Glomerular visceral epithelial cell (primary cell): ENCODE measurements at regions not wholly inside any gene's neighbourhood (a gene's known extent, or its start where the extent isn't known, plus 50 kb on each side); places are given as distances from the start of the nearest gene placed in this dataset.
A peak's percentile ranks its signal among the peaks of the same experiment; 100 is the strongest.

Experiments
- DNase-seq: peaks from one replicate; pipeline ENCODE4 v3.0.0-alpha.2; 2016; ENCODE audit errors: extremely low spot score

GRCh38 chr16:51326131-51326856, 175.2 kb upstream of the SALL1 start:
- DNase-seq: peak; percentile 30

DNA sequence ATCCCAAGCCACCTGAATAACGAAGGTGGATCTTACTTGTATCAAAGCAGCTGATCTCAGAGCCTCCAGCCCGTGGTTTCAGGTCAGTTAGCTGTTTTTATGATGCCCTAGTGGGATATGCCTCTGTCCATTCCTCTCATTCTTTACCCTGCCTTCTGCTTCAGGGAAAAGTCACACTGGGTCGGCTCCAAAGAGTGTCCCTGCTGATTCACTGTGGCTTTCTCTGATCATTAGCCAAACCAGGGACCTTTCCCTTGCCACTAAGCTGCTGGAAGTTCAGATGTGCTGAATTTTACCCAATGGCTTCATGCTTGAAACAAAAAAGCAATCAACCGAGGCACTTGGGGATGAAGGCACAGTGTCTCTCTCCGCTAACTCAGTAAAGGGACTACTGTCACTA, 170.2 kb upstream of the SALL1 start:
- peak; percentile 17 for DNase-seq

- DNase-seq: no peak
These were observed 166.5 kb upstream of the SALL1 start for GRCh38 chr16:51317575-51317974.

- DNase-seq: no peak
These were observed 162.1 kb upstream of the SALL1 start for GRCh38 chr16:51313198-51313597.

GRCh38 chr16:51312363-51313150, 161.5 kb upstream of the SALL1 start:
- no peak for DNase-seq

DNA sequence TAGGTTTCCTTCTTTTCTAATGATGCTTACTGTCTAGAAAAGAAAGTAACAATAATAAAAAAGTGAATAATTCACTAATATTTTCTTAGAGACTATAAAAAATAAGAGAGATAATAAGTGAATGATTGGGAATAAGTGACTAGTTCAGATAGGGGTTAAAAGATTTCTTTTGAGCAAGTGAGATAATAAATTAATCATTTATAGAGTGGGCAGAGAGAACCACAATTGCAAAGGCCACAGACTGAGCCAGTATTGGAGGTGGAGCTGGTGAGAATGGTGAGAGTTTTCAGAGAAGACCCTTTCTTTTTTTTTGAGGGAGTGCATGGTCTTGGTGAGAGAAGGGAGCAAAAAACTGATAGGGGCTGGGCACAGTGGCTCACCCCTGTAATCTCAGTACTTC, 159.1 kb upstream of the SALL1 start:
- peak; percentile 6 for DNase-seq

DNA sequence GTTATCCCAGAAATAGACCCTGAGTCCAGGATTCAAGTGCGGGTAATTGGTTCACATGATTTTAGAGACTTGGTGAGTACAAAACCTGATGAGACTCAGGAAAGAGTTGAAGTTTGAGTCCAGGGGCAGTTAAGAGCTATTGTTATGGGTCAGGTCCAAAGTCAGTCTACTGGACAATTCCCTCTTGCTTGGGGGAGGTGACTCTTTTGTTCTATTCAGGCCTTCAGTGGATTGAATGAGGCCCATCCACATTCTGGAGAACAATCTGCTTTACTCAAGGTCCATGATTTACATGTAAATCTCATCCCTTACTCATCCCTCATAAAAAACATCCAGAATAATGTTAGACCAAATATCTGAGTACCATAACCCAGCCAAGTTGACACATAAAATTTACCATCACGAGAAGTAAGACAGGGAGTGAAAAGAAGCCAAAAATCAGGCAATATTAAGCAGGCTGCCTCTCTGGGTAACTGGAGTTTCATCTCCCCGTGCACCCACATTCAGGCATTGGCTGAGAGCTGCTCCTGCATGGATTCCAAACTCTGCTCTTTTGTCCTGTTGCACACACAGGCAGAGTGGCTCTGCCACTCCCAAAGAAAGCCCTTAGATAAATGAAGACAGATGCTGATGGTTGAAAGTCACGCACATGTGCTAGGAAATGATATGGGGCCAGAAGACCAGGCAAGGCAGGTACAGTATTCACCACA, 156.0 kb upstream of the SALL1 start:
- DNase-seq: no peak

DNA sequence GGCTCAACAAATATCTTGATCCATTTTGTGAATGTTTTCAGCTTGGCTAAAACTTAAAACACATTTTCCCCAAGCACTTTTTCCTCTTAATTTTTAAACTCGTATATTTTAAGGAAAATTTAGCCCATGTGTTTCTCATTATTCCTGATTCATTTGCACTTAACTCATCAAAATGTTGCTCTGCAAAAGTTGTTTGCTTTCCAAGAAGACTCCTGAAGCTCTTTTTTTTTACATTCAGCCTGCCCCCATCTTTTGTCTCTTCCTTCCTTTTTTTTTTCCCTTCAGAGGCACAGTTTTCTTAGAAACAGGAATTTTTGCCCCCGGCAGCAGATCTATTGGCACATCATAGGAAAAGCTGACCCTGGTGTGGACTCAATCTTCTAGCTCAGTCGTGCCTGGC, 155.0 kb upstream of the SALL1 start:
- DNase-seq: no peak

GRCh38 chr16:51305337-51305736, 154.3 kb upstream of the SALL1 start:
- no peak for DNase-seq

DNA sequence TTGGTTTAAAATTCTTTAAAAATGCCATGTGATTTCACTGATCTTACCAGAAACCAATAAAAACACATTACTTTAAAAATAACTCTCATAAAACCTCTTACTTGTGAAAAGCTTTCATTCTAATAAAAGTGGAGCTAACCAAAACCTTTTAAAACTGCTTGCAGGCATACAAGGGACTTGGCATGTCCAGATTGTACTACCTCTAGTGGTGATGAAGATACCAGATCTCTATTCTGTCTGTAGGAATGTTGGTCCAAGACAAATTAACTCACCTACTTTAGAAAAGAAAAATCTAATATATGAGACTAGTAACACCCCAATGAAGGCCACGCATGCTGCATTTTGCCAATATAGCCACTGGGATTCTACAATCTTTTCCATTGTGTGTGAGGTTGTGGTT, 151.0 kb upstream of the SALL1 start:
- no peak for DNase-seq

DNA sequence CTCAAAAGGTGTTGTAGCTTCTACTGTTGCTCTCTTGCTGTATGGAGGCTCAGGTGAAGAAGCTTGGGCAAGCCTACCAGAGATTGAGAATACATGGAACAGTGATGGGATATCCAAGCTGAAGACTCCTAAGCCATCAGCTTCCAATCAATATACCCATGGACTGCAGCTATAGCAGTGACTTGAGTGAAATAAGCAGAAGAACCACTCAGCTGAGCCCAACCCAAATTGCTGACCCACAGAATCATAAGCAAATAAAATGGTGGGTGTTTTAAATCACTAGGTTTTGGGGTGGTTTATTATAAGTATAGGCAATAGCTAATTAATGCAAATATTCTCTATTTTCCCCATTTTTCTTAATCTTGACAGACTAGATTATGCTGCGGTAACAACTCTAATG, 147.7 kb upstream of the SALL1 start:
- DNase-seq: no peak

DNA sequence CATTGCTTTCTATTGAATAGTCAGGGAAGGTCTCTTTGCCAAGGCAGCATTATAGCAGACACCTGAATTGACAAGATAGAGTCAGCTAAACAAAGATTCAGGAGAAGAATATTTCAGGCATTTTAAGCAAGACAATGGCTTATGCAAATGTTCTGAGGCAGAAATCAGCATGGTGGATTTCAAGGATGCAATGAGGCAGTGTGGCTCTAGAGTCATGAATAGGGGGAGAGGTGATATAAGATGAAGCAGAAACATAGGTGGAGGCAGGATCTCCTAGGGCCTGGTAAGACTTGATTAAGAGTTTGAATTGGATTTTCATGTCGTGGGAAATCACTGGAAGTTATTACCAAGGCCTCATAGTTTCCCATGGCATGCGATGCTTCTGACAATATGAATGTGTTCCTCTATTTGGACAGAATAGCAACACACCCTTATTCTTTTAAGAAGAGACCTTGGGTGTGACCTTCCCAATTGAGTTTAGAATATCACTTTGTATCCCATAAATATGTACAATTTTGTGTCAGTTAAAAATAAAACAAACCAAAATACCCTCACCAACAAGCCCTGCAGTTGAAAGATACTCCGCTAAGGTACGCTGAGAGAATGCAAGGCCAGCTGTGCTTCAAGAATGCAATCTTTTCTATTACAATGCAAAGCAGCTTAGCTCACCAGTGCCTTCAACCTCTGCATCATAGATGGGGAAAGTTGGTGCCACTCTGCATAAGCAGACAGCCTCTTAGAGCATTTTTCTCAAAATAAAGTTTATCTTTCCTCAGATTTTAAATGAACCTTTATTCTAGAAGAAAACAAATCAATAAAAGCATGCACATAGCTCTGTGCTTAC, 139.6 kb upstream of the SALL1 start:
- DNase-seq: no peak

GRCh38 chr16:51289336-51289735, 138.3 kb upstream of the SALL1 start:
- DNase-seq: no peak

- no peak for DNase-seq
These were observed 136.2 kb upstream of the SALL1 start for GRCh38 chr16:51287121-51287755.

DNA sequence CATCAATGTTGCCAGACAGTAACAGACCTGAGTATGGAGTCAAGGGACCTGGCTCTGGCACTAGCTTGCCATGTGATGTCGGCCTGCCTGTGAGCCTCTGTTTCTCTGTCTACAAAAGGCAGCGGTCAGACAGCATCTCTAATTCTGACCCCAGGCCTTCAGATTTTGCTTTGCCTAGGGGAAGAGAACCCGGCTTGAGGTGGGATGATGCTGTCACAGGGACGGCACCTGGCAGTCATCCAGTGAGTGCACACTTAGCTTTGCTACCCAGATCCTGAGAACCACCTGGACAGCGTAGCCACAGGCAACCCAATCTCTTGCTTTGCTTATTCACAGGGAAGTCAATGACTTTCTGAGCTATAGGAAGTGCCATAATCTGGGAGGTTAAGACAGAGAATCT, 135.2 kb upstream of the SALL1 start:
- no peak for DNase-seq

- DNase-seq: peak; percentile 9
These were observed 125.3 kb upstream of the SALL1 start for GRCh38 chr16:51276336-51276735.

DNA sequence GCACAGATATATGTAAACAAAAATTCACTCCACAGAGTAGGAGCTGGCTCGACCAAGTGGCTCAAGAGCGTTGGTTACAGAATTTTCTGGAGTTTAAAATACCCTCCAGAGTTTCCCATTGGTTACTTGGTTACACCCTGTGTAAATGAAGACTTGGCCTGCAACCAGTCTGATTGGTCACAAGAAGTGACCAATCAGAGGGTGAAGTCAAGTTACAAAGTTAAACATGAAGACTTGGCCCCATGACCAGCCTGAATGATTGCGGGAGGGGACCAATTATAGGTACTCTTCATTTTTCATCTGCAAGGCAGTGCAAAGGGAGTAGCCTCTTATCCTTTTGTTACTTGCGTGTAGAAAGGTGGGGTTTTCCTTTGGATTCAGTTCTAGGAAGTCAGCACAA, 121.3 kb upstream of the SALL1 start:
- no peak for DNase-seq

- no peak for DNase-seq
These were observed 120.2 kb upstream of the SALL1 start for GRCh38 chr16:51271156-51271701.

- no peak for DNase-seq
These were observed 117.2 kb upstream of the SALL1 start for GRCh38 chr16:51268237-51268636.

GRCh38 chr16:51267681-51268080, 116.6 kb upstream of the SALL1 start:
- no peak for DNase-seq

- no peak for DNase-seq
These were observed 111.4 kb upstream of the SALL1 start for GRCh38 chr16:51262428-51262827.
